ENCODE measurements at regions not wholly inside any gene's neighbourhood (a gene's known extent, or its start where the extent isn't known, plus 50 kb on each side); places are given as distances from the start of the nearest gene placed in this dataset.

DNA sequence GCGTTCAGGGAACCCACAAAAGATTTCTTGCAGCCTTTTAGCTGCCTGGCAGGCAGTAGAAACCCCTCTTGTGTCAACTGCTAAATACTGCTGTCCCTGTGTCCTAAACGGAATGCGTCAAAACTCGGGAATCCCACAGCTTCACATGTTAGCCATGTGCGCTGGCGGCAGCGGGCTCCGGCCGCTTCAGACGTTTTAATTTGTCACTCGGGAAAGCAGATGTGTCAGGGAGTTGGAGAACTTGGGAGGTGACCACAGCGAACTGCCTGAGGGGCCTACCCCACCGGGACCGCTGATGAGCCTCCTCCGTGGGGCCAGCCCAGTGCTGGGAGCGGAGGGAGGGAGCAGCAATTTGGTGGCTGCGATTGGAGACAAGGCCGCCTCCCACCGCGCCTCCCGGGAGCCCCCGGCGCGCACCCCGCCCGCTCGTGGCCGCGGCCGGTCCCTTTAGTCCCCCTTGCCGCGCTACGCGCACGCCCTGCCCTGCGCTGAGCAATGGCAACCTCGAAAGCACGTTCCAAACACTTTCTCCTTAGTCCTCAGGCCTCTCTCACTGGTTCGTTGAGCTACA, 146.1 kb upstream of the SATB2 start:
- ChIA-PET CTCF (no interaction called here), POLR2A (no interaction called here)
- Histone ChIP-seq H3K79me2 (ENCODE audit: control insufficient read depth, insufficient read depth, low read length) (no peaks in the 10 kb centered on the region), H3K4me1 (ENCODE audit: control insufficient read depth, extremely low read depth, insufficient read depth, low read length) (no peaks in the 10 kb centered on the region), H3K9ac (replicated peaks; ENCODE audit: extremely low read depth, insufficient read depth, low read length) (no peak overlapping the region), H3K27me3 (ENCODE audit: control insufficient read depth in 2 of 2, insufficient read depth in 2 of 2, low read length in 2 of 2) (peaks cover 4 to 7% of the 10 kb centered on the region in 2 experiments), H2AFZ (ENCODE audit: low read depth, low read length) (no peak overlapping the region), H3K27ac (ENCODE audit: insufficient read depth, low read depth, low read length) (no peak overlapping the region), H3K4me2 (ENCODE audit: insufficient read depth, low read length) (no peak overlapping the region), H3K36me3 (ENCODE audit: control insufficient read depth in 2 of 2, extremely low read depth in 1 of 2, insufficient read depth in 2 of 2, low read length in 2 of 2) (no peaks in the 10 kb centered on the region), H3K9me1 (replicated peaks; ENCODE audit: control insufficient read depth, extremely low read depth, insufficient read depth, low read length) (no peaks in the 10 kb centered on the region), H3K9me3 (replicated peaks; ENCODE audit: control insufficient read depth, insufficient read depth, low read length) (no peaks in the 10 kb centered on the region), H4K20me1 (replicated peaks; ENCODE audit: control insufficient read depth, extremely low read depth, insufficient read depth, low read length) (no peaks in the 10 kb centered on the region), H3K4me3 (replicated peaks in 1 of 3; ENCODE audit: insufficient read depth in 1 of 3, low read depth in 1 of 3, low read length in 3 of 3) (no peak overlapping the region)
- intact Hi-C loops (cut with micrococcal nuclease), result no loop called here
- BruUV-seq (replicated peaks), result no TSS peak
- TF ChIP-seq GATA2 (IDR thresholded peaks at IDR 0.05; ENCODE audit: insufficient read depth, insufficient read length, low read depth, low read length) (no peak), POLR2AphosphoS5 (IDR thresholded peaks at IDR 0.05; ENCODE audit: insufficient read depth, low read depth, low read length) (no peak), MYC (IDR thresholded peaks at IDR 0.05; ENCODE audit: low read depth, low read length) (no peak), JUN (IDR thresholded peaks at IDR 0.05; ENCODE audit: borderline replicate concordance, insufficient read depth, insufficient read length, low read depth) (no peak), FOS (IDR thresholded peaks at IDR 0.05; ENCODE audit: borderline replicate concordance, insufficient read depth, low read length) (no peak), EZH2 (IDR thresholded peaks at IDR 0.05; ENCODE audit: borderline replicate concordance, low read depth, low read length, severe bottlenecking) (no peak), POLR2A (IDR thresholded peaks at IDR 0.05; ENCODE audit: low read depth, low read length) (no peak)
- TF ChIP-seq, protein P1, sequence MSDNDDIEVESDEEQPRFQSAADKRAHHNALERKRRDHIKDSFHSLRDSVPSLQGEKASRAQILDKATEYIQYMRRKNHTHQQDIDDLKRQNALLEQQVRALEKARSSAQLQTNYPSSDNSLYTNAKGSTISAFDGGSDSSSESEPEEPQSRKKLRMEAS (IDR thresholded peaks at IDR 0.05; ENCODE audit: insufficient read depth, insufficient read length), result no peak
- TF ChIP-seq, protein P2, sequence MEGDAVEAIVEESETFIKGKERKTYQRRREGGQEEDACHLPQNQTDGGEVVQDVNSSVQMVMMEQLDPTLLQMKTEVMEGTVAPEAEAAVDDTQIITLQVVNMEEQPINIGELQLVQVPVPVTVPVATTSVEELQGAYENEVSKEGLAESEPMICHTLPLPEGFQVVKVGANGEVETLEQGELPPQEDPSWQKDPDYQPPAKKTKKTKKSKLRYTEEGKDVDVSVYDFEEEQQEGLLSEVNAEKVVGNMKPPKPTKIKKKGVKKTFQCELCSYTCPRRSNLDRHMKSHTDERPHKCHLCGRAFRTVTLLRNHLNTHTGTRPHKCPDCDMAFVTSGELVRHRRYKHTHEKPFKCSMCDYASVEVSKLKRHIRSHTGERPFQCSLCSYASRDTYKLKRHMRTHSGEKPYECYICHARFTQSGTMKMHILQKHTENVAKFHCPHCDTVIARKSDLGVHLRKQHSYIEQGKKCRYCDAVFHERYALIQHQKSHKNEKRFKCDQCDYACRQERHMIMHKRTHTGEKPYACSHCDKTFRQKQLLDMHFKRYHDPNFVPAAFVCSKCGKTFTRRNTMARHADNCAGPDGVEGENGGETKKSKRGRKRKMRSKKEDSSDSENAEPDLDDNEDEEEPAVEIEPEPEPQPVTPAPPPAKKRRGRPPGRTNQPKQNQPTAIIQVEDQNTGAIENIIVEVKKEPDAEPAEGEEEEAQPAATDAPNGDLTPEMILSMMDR (IDR thresholded peaks at IDR 0.05; ENCODE audit: extremely low read depth in 1 of 2, insufficient read depth in 1 of 2, low read depth in 1 of 2, low read length in 2 of 2), result no peak
- FAIRE-seq (no peak), DNase-seq (ENCODE audit: low read depth, low spot score) (no peak)
- dilution Hi-C loops (cut with MboI; ENCODE audit: extremely low pct_ligation_motif_present, low sequenced_read_pairs), result no loop called here

All from endothelial cell of umbilical vein (primary cell).